A172 (cell line): ENCODE measurements at regions not wholly inside any gene's neighbourhood (a gene's known extent, or its start where the extent isn't known, plus 50 kb on each side); places are given as distances from the start of the nearest gene placed in this dataset.
"Not testable (repeated sequence)": the region's sequence is repeated elsewhere in the genome, so short reads cannot be mapped to it uniquely, and the experiment has no call there.

Experiments used
- DNase-seq: peaks from one replicate; pipeline ENCODE4 v3.0.0-alpha.2; 2015; ENCODE audit warnings: low spot score

DNA sequence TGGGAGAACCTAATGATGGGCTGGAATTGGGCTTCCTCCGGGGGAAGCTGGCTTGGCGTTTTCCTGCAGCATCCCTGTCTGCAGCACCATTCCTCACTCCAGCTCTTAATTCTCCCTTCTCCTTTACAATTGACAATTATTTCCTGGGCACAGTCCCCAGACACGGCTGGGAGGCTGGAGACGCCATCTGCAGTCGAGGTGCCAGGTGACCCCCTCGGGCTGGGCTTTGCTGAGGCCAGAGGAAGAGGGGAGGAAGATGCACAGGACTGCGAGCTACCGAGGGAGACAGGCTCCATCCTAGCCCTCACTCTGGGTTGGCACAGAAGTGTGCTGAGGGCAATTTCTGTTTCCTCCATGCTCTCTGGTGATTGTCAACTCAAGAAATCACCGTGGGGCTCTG lies 453.8 kb downstream of the PTPRU start:
- no peak for DNase-seq

DNA sequence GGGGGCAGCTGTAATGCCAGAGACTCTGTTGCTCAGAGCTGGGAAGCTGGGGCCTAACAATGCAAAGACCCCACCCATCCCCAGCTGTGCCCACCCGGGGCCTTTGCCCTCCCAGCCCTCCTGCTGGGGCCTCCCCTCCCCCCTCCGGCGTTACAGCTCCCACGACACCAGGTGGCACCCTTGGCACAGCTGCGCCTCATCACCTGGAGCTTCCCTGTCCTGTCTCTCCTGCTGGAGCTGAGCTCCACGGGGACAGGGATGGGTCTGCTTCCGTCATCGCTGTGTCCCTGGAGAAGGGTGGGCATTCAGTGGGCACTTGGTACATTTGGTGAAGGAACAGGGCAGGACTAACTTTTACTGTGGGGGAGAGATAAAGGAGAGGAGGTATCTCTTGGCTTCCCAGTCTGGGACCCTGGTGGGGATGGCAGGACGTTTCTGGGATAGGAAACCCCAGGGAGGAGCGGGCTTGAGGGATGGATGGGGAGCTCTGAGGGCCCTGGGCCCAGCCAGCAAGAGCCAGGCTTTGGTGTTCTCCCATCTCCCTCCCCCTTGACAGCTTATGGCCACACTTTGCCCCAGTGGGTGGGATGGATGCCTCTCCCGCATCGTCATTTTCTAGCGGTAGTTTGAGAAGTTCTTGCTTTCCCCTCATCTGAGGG lies 453.2 kb downstream of the PTPRU start:
- DNase-seq: no peak

DNA sequence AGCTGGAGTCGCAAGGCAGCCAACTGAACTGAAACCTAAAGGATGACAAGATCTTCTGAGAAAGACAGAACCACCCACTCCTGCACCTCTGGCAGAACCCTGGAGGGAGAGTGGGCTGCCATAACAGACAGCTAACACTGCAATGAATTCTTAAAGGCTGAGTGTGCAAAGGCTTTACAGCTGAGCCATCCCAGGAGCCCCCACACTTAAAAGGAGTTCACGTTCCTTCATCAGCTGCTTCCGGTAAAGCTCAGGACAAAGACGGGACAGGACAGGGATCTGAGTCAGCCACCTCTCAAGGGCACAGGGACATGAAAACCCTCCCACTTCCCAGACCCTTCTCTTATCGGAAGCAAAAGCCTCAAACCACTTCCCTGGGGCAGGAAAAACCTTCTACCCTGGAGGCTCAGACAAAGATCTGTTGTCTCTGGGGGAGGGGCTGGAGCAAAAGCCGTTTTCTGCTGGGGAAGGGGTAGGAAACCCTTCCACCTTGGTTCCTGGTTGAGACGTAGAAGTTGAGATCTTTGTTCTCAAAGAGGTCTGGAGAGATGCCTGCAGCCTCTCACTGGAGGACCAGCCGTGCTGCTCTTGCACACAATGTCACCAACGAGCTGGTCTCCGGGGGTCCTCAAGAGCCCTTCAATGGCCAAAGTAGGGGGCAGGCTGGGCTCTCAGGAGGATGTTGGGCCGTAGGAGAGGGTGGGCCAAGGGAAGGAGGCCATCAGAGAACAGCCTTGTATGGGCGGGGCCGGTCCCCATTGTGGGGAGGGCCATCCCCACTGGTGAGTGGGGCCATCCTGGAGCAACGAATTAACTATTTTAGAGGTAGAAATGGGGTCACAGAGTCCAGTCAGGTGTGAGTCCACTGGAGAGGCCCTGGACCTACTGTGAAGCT lies 452.4 kb downstream of the PTPRU start:
- peak; percentile 79 for DNase-seq

DNA sequence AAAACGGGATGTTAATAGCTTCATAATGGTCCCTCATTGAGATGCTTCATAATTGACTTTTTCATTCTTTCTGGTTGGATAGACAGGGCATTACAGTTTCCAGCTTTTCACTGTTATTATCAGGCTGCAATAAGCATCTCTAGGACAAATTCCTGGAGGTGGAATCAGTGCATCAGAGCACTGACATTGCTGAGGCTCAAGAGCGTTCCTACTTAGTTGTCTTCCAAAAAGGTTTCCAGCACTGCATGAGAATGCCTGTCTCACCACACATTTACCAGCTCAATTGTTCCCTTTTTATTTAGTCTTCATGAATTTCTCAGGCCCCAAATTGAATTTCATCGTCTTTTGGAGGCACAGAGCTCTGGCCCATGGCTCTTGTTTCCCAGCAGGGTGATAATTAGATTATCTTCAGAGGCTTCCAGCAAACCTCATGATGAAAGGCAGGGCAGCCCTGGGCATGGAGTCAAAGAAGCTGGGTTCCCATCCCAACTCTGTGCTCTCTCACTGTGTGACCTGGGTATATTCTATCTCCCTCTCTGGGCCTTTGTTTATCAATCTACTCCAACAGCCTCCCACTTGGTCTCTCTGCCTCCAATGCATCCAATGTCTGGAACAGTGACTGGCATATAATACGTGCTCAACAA lies 451.4 kb downstream of the PTPRU start:
- no peak for DNase-seq

DNA sequence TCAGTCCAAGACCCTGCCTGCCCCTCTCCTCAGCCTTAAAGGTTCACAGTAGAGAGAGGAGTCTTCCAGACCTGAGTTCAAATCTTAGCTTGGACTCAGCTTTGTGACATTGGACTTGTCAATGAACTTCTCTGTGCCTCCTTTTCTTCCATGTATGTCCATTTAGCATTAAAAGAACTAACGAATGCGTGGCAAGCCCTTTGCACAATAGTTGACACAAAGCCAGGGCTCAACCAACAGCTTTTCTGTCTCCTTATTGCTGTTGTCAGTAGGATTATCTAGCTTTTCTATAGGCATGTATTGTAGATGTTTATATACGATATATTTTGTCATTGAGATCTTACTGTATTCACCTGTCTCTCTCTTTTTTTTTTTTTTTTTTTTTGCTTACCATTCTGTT lies 450.8 kb downstream of the PTPRU start:
- no peak for DNase-seq

DNA sequence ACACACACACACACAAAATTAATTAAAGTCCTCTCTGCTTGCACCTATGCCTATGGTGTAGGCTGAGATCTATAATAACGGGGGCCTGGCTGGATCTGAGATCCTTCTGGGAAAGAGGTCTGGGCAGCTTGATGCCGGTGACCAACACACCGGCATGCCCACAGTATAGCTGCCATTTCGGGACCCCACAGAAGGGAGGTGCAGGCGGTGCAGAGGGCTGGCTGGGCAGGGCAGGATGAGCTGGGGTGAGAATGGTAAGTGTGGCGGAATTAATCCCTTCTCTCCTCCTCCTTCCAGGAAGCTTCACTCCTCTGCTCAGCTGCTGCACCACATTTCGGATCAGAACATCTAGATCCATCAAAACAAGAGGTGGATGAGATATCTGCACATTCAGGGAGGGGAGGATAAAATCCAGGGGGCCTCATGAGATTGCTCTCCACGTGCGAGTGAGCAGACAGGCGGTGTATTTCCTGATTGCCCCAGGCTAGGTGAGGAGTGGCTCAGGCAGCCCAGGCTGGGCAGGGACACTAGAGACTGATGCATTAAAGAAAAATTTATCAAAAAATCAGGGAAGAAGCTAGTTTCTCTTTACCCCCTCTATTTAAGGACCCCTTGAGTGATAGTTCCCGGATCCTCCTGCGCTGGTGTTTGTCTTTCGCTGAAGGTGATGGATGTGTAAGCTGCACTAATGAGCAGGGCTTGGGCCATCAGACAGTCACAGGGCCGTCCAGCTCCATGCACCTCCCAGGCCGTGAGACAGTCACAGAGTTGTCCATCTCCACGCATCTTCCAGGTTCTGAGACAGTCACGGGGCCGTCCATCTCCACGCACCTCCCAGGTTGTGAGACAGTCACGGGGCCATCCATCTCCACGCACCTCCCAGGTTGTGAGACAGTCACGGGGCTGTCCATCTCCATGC lies 449.9 kb downstream of the PTPRU start:
- DNase-seq: no peak

DNA sequence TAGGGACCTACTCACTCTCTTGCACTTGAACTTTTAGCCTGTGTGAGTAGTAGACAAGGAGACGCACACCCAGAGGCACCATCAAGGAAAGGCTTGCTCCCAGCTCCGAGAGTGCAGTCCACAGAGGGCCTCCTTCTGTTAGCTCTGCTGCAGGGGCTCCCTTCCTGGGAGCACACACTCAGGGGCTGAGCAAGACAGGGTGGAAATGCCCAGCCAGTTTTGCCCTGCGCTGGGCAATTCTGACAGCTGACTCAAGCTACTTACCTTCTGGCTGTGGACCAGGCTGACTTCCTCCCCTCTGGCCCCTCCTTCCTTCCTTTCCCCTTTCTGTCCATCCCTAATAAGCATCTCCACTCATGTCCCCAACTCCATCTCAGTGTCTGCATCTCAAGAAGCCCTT lies 449.1 kb downstream of the PTPRU start:
- DNase-seq: no peak

DNA sequence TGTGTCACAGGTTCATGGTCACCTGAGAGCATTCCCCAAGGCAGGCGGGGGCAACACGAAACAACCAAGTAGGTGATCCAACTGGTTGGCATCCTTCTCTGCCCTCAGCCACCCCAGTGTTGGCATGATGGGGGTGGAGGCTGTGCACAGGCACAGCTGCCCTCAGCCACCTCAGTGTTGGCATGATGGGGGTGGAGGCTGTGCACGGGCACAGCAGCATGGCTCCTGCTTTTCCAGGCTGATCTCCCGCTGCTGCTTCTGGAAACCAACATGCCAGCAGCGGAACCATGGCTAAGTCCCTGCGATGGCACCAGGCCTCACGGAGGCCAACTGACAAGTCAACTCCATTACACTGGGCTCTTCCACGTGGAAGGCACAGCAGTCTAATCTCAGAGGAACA lies 447.8 kb downstream of the PTPRU start:
- DNase-seq: no peak

DNA sequence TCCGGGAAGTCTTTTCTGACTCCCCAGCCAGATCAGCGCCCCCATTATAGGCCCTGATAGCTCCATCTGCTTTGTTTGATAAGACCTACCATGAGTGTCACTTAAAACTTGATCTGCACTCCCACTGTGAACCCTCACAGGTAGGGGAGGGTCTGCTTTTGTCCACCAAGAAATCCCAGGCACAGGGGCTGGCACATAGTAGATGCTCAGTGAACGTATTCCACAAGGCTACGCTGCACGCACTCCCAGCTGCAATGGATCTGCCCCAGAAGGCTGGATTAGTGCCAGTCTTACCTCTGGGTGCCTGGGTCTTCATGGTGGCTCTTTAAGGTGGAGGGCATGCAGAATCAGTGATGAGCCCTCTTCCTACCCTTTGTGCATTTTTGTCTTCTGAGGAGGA lies 447.1 kb downstream of the PTPRU start:
- DNase-seq: no peak

DNA sequence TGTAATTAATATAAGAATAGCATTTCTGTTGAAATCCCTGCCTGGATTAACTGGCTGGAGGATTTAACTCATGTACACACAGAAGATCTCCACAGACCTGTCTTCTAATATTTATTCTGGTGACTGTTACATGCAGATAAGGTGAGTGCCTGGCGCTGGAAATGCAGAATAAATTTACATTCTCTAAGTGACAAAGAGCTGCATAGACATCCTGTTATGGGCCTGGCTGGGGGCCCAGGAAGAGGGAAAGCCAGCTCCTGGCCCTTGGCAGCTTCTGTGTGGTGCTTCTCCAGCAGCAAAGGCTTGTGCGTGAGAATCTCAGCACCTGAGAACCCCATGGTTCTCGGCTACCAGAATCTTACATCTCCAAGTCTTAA lies 446.6 kb downstream of the PTPRU start:
- DNase-seq: peak; percentile 11

DNA sequence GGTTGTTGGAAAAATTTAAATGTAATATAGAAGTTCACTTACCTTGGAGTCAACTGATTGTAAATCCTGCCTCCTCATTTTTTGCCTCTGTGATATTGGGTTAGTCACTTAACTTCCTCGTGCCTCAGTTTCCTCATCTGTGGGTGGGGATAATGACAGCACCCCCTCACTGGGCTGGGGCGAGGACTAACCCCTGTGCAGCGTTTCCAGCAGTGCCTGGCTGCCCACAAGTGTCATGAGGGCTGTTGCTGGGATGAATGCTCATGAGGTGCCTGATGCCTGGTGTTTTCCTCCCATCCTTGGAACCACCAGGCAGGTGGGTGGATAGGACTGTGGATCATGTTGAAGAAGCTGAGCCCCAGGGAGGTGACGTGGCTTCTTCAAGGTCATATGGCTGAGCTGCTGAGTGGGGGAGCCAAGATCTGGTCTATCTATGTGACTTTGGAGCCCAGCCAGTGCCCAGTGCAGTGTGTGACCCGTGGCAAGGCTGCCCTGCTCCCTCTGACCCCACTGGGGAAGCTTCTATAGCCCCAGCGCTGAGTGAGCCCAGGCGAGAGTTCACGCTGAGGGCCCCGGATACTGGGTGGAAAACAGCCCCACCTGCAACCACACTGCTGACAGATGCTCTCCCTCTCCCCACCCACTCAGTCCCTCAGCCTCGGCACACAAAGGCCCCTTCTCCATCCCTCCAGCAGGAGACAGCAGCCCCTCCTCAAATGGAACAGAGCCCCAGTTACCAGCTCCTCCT lies 446.0 kb downstream of the PTPRU start:
- no peak for DNase-seq

DNA sequence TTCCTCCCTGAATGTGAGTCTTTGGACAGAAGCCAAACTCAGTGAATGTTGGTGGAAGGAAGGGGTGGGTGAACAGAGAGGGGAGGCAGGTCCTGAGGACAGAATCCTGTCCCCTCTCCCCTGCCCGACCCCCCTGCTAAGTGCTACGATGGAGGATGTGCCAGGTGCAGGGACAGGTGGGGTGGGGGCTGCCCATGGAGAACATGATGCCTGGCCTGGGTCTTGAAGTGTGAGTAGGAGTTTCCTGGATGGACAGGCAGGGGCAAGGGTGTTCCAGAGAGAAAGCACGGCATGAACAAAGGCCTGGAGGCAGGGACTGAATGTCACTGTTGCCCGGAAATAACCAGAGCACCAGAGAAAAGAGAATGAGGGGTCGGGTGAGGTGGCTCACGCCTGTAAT lies 445.1 kb downstream of the PTPRU start:
- not testable (repeated sequence) for DNase-seq

DNA sequence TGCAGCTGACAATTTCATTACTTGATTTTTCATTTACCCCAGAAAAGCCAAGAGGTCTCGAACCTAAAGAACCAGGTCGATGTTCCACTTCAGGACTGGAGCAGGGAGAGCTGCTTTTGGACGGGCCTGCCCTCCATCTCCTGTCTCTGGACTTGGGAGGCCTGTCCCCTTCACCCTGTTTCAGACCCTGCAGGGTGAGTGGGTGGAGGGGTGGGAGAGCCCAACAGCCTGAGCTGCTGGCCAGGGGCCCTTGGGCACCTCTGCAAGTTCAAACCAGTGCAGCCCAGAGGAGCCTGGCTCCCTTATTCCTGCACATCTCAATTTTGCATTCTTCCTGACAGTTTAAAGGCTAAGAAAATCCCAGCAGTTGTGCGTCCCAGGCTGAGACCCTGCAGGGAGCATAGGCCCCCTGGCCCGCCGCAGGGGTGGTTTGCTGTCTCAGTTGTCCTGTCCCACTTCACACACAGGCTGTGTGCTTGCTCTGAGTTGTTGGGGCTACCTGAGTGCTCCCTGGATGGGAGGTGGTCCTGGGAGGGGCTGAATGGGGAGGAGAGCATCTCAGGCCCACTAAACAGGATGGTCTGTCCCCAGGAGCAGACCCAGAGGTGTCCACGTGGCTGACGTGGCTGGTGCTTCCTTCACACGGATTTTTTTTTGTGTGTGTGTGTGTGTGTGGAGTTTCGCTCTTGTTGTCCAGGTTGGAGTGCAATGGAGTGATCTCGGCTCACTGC lies 443.7 kb downstream of the PTPRU start:
- DNase-seq: no peak

DNA sequence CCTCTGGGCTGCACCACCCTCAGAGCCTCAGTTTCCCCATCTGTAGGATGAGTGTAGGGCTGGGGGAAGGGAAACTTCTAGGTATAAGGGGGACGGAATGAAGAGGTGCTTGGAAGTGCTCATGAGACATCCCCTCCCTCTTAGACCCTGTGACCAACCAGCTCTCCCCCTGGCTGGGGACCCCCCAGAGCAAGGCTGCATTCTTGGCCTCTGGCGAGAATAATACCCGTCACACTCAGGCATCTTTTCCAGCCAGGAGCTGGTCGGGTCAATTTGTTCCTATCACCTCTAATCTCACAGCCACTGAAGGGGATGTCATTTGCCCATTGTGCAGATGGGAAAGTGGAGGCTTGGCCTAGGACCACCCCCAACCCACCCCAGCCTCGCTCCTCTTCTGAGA lies 443.0 kb downstream of the PTPRU start:
- DNase-seq: no peak

DNA sequence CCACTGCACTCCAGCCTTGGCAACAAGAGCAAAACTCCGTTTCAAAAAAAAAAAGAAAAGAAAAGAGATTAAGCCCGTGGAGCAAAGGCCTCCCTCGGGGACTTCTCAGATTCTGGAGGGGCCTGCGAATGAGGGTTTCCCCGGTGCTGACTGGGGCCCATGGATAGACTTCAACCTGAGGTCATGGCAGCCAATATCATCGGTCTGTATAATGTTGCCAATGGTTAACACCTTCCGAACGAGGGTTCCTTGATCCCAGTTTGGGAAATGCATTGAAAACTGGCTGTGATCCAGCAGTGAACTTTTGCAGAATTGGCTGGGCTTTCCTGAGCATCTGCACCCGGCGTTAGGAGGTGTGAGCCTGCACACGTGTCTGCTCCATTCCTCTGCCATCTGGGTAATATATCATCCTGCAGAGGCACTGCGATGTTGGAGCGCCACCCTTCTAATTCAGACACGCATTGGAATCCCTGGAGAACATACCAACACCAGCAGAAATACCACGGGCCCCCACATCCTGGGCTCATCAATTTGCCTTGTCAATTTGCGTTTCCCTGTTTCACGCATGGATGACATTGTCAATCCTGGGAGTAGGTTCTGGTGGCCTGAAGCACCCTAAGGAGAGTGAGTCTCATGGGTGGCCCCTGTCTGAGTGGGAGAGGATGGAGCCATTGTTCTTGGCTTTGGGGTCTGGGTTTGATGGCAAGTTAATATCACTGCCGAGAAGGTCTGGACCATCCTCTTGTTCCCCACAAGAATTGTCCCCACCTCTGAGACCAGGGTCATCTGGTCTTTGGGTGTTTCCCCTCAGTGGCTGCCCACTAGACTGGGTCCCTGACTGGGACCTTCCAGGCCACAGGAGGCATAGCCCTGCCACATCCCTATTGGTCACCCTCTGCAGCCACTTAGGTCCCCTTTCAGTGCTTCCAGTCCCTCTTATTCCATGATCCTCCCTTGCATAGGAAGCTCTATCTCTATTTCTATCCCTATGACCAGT lies 441.0 kb downstream of the PTPRU start:
- DNase-seq: no peak

DNA sequence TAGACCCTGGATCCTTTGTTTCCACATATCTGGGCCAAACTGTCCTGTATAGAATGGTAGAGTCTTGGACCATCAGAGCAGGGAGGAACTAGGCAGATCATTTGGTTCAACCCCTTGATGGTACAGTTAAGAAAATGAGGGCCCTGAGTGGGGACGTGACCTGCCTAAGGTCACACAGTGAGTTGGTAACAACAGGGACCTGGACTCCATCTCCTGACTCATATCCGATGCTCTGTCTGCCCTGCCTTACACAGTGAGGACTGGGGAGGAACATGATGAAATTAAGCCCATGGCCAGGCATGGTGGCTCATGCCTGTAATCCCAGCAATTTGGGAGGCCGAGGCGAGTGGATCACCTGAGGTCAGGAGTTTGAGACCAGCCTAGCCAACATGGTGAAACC lies 440.2 kb downstream of the PTPRU start:
- no peak for DNase-seq

DNA sequence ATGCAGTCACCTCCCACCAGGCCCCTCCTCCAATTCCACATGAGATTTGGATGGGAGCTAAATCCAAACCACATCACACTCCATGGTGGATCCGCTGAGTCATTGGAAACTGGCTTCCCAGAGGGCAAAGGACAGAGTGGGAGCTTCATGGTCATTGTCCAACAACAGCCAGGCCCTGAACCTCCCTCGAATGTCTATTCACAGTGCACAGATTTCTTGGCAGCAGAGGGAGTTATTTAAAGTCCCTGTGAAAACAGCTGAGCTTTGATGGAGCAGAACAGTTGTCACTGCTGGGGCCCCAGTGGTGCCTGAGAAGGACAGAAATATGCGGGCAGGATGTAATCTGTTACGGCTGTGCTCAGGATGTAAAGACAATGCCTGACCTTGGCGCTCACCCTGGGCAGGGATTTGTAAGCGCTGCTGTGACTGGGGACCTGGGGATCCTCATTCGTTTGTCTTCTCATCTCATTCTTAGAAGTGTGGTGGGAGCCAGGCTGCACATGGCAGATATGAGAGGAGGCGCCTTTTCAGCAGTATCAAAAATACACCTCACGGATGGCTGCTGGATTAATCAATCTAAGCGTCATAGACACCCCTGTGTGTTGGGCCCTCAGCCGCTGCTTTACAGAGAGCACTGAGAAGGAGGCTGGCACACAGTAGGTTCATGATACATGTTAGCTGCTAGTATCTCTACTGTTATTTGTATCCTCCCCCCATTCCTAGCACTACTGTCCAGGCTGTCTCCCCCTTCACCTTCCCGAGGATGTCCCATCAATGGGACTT lies 439.4 kb downstream of the PTPRU start:
- no peak for DNase-seq

DNA sequence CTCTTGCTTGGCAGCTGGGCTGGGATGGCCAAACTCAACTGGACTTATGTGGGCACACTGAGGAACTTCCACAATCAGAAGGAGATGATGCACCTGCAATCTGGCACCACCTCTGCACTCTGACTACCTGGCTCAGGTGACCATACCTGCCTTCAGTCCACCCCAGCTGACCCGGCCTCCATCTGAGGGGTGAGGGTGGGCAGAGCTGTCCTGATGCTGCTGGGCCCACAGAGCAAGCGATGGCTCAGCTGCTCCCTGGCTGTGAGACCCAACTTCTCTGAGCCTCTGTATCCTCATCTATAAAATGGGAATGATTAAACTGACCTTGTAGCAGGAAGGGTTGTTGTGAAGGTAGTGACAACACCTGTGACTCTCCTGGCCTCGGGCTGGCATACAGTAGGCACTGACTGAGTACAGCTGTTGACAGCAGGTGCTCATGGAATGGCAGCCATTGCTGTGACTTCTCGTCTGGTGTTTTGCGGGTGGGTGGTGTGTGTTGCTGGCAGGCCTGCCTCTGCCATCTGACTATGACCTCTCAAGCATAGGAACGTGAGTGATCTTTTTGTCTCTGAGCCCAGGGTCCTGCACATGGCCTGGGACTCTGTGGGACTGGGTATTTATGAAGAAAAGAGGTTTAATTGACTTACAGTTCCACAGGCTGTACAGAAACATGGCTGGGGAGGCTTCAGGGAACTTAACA lies 438.5 kb downstream of the PTPRU start:
- no peak for DNase-seq
